UCSD-AML1 (cell line): ENCODE measurements at regions not wholly inside any gene's neighbourhood (a gene's known extent, or its start where the extent isn't known, plus 50 kb on each side); places are given as distances from the start of the nearest gene placed in this dataset.
A peak's percentile ranks its signal among the peaks of the same experiment; 100 is the strongest.
"Not testable (repeated sequence)": the region's sequence is repeated elsewhere in the genome, so short reads cannot be mapped to it uniquely, and the experiment has no call there.

ENCODE experiments used
- DNase-seq: peaks from one replicate; lab custom pipeline; 2025; ENCODE audit not compliant: unreplicated experiment; lab: John Stamatoyannopoulos, UW

GRCh38 chr2:77834360-77835002, 312.3 kb upstream of the LRRTM4 start:
- DNase-seq: no peak

GRCh38 chr2:77838441-77838840, 316.3 kb upstream of the LRRTM4 start:
- no peak for DNase-seq

GRCh38 chr2:77839102-77839501, 316.9 kb upstream of the LRRTM4 start:
- DNase-seq: no peak

- no peak for DNase-seq
Measured at GRCh38 chr2:77862120-77862519, 339.9 kb upstream of the LRRTM4 start.

- no peak for DNase-seq
Measured at GRCh38 chr2:77864426-77864825, 342.2 kb upstream of the LRRTM4 start.

GRCh38 chr2:77866661-77867060, 344.5 kb upstream of the LRRTM4 start:
- no peak for DNase-seq

GRCh38 chr2:77867146-77867545, 345.0 kb upstream of the LRRTM4 start:
- no peak for DNase-seq

GRCh38 chr2:77873506-77873905, 351.3 kb upstream of the LRRTM4 start:
- DNase-seq: no peak

- DNase-seq: not testable (repeated sequence)
Measured at GRCh38 chr2:77900211-77900610, 378.0 kb upstream of the LRRTM4 start.

- no peak for DNase-seq
Measured at GRCh38 chr2:77910136-77910535, 388.0 kb upstream of the LRRTM4 start.

- DNase-seq: no peak
Measured at GRCh38 chr2:77920838-77921366, 398.7 kb upstream of the LRRTM4 start.

GRCh38 chr2:77922567-77922966, 400.4 kb upstream of the LRRTM4 start:
- DNase-seq: no peak

- DNase-seq: no peak
Measured at GRCh38 chr2:77937366-77937765, 415.2 kb upstream of the LRRTM4 start.

- DNase-seq: no peak
Measured at GRCh38 chr2:77938462-77938861, 416.3 kb upstream of the LRRTM4 start.

GRCh38 chr2:77939370-77939769, 417.2 kb upstream of the LRRTM4 start:
- no peak for DNase-seq

GRCh38 chr2:77939801-77940200, 417.6 kb upstream of the LRRTM4 start:
- no peak for DNase-seq

- no peak for DNase-seq
Measured at GRCh38 chr2:77954931-77955330, 432.8 kb upstream of the LRRTM4 start.

- DNase-seq: no peak
Measured at GRCh38 chr2:77962943-77963342, 440.8 kb upstream of the LRRTM4 start.

GRCh38 chr2:77977471-77978063, 455.4 kb upstream of the LRRTM4 start:
- DNase-seq: peak; percentile 5

- DNase-seq: no peak
Measured at GRCh38 chr2:77995161-77995560, 473.0 kb upstream of the LRRTM4 start.

- DNase-seq: no peak
Measured at GRCh38 chr2:77999376-77999775, 477.2 kb upstream of the LRRTM4 start.

- no peak for DNase-seq
Measured at GRCh38 chr2:78009289-78009688, 487.1 kb upstream of the LRRTM4 start.

- no peak for DNase-seq
Measured at GRCh38 chr2:78011251-78011650, 489.1 kb upstream of the LRRTM4 start.
